T-cell (primary cell): ENCODE measurements at regions not wholly inside any gene's neighbourhood (a gene's known extent, or its start where the extent isn't known, plus 50 kb on each side); places are given as distances from the start of the nearest gene placed in this dataset.

ENCODE experiments used
- ATAC-seq, 4 experiments: fragments of 200-7000 bp in 3 of 4; fragments of 150-1000 bp in 1 of 4; cut with Tn5 transposase; replicated peaks in 1 of 4; 1 replicate in 3 of 4; 2 replicates in 1 of 4; pipeline ENCODE4 v1.10.0; 2021; ENCODE audit warnings: moderate library complexity in 3 of 4, mild to moderate bottlenecking in 2 of 4, moderate number of reproducible peaks in 1 of 4
- CTCF ChIA-PET, 2 donors: fragments of 300-600 bp; sonication (Branson Sonifier 250); formaldehyde crosslinking; loops; one replicate each; lab custom pipeline; 2022; ENCODE audit warnings: antibody characterized with exemption in 2 of 2; lab: Charles Lee
- POLR2A ChIA-PET, 2 donors: fragments of 300-600 bp; sonication (Branson Sonifier 250); formaldehyde crosslinking; loops; one replicate each; lab custom pipeline; 2022; ENCODE audit warnings: antibody characterized with exemption in 2 of 2; lab: Charles Lee
- DNase-seq, 35 experiments: peaks; one replicate each; pipeline versions ENCODE4 v3.0.0 to v3.0.0-alpha.2; 2013 to 2023
- H3K27ac ChIP-seq: one replicate; pipeline ENCODE4 v1.5.1; 2013; ENCODE audit warnings: low read length
- H3K27me3 ChIP-seq, 2 experiments: replicated peaks in 1 of 2; 1 replicate in 1 of 2; 2 replicates in 1 of 2; pipeline versions ENCODE4 v1.6.1 to v1.7.0; 2013; ENCODE audit warnings: low read length in 1 of 2, mixed read lengths in 1 of 2; ENCODE audit not compliant: control insufficient read depth in 2 of 2, insufficient read depth in 2 of 2; ENCODE audit errors: extremely low read depth in 1 of 2
- H3K36me3 ChIP-seq, 2 donors: 1 replicate in 1 of 2; 2 replicates in 1 of 2; pipeline versions ENCODE4 v1.6.1 to v1.7.0; 2013; ENCODE audit warnings: low read length in 1 of 2; ENCODE audit not compliant: control insufficient read depth in 2 of 2, insufficient read depth in 1 of 2; ENCODE audit errors: extremely low read depth in 1 of 2
- H3K4me1 ChIP-seq, 2 experiments: 1 replicate in 1 of 2; 2 replicates in 1 of 2; pipeline versions ENCODE4 v1.6.1 to v1.7.0; 2013; ENCODE audit warnings: low read length in 2 of 2, mixed read lengths in 1 of 2; ENCODE audit not compliant: insufficient read depth in 2 of 2, control insufficient read depth in 1 of 2; ENCODE audit errors: extremely low read depth in 1 of 2
- H3K4me3 ChIP-seq, 2 donors: 1 replicate in 1 of 2; 2 replicates in 1 of 2; pipeline versions ENCODE4 v1.5.1 to v1.7.0; 2013; ENCODE audit warnings: mild to moderate bottlenecking in 2 of 2, low read length in 1 of 2, moderate library complexity in 1 of 2; ENCODE audit not compliant: control insufficient read depth in 1 of 2; ENCODE audit errors: extremely low read depth in 1 of 2
- H3K9me3 ChIP-seq: 2 replicates; pipeline ENCODE4 v1.7.0; 2013
- H3K27ac Mint-ChIP-seq, 2 donors: one replicate each; pipeline ENCODE4 v1.8.0; 2020 to 2021; ENCODE audit warnings: mild to moderate bottlenecking in 2 of 2, mixed read lengths in 2 of 2
- H3K27me3 Mint-ChIP-seq, 2 donors: one replicate each; pipeline ENCODE4 v1.8.0; 2021 to 2022; ENCODE audit warnings: mixed read lengths in 2 of 2
- H3K36me3 Mint-ChIP-seq: one replicate; pipeline ENCODE4 v1.8.0; 2021; ENCODE audit warnings: mixed read lengths
- H3K4me1 Mint-ChIP-seq, 3 donors: one replicate each; pipeline ENCODE4 v1.8.0; 2020 to 2022; ENCODE audit warnings: mixed read lengths in 3 of 3, mild to moderate bottlenecking in 1 of 3
- H3K4me3 Mint-ChIP-seq, 3 donors: one replicate each; pipeline ENCODE4 v1.8.0; 2020 to 2022; ENCODE audit warnings: mild to moderate bottlenecking in 3 of 3, mixed read lengths in 3 of 3, moderate library complexity in 3 of 3
- H3K9me3 Mint-ChIP-seq, 3 donors: one replicate each; pipeline ENCODE4 v1.8.0; 2020 to 2022; ENCODE audit warnings: mixed read lengths in 3 of 3
- WGBS: methylation state at CpG from one replicate; pipeline ENCODE4 v1.1.5; 2013; ENCODE audit warnings: missing lambda C conversion rate; ENCODE audit not compliant: insufficient coverage; 5-methylcytosine and 5-hydroxymethylcytosine counted together

- Histone ChIP-seq H3K9me3 (no peaks in the 10 kb centered on the region), H3K36me3 (no peaks in the 10 kb centered on the region), H3K27me3 (no peaks in the 10 kb centered on the region), H3K27ac (no peak overlapping the region), H3K4me1 (no peaks in the 10 kb centered on the region), H3K4me3 (no peak overlapping the region)
- H3K27ac Mint-ChIP-seq: no peak overlapping the region
- ATAC-seq (no peak), DNase-seq (no peak)
- H3K4me1 Mint-ChIP-seq: peaks cover 0 to 6% (median 4%) of the 10 kb centered on the region in 3 donors
- CTCF ChIA-PET: interaction anchor here in 1 of 2 donors (0.6 kb wide), 1 partner anchor 154 kb away, joined by 3 read pairs; no protein-coding TSS in a partner anchor
- WGBS: no CpG with 5 or more reads among the region's 3 CpGs
- H3K4me3 Mint-ChIP-seq: no peak overlapping the region
- POLR2A ChIA-PET: no interaction called here
- H3K9me3 Mint-ChIP-seq: no peaks in the 10 kb centered on the region
- no peaks in the 10 kb centered on the region for H3K36me3 Mint-ChIP-seq
- H3K27me3 Mint-ChIP-seq: no peaks in the 10 kb centered on the region
These were observed 217.9 kb downstream of the AEBP2 start for GRCh38 chr12:19657118-19657731.

DNA sequence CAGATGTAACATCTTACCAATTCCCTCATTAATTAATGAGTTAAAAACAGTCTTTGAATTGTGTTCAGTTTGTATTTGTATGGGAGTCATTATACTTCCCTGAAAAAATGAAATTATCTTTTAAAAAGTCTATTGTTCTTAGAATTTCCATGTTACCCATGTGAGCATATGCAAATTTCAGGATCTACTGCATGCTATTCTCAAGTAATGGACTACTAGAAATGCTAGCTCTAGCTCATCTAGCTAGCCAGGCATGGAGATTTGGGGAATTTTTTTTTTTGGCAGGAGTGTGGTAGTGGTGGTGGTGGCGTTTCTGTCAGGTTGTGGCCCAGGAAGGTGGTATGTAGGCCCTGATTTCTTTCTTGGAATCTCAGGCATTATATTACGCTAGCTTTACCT, 218.4 kb downstream of the AEBP2 start:
- no peak for DNase-seq
- Histone ChIP-seq H3K27ac (no peak overlapping the region), H3K4me1 (no peaks in the 10 kb centered on the region), H3K9me3 (no peaks in the 10 kb centered on the region), H3K27me3 (no peaks in the 10 kb centered on the region), H3K36me3 (no peaks in the 10 kb centered on the region), H3K4me3 (no peak overlapping the region)
- no peaks in the 10 kb centered on the region for H3K36me3 Mint-ChIP-seq
- POLR2A ChIA-PET: no interaction called here
- no peak overlapping the region for H3K27ac Mint-ChIP-seq
- no peaks in the 10 kb centered on the region for H3K27me3 Mint-ChIP-seq
- no peak for ATAC-seq
- no peaks in the 10 kb centered on the region for H3K9me3 Mint-ChIP-seq
- H3K4me3 Mint-ChIP-seq: no peak overlapping the region
- WGBS: no CpG with 5 or more reads among the region's 2 CpGs
- CTCF ChIA-PET: interaction anchor here (0.7 kb wide), 2 partner anchors 8 to 53 kb away, joined by 4 read pairs; no protein-coding TSS in a partner anchor
- H3K4me1 Mint-ChIP-seq: peaks cover 0 to 6% (median 4%) of the 10 kb centered on the region in 3 donors

- ATAC-seq: no peak
- Mint-ChIP-seq H3K4me1 (peaks cover 0 to 6% (median 4%) of the 10 kb centered on the region in 3 donors), H3K4me3 (no peak overlapping the region), H3K9me3 (no peaks in the 10 kb centered on the region), H3K27ac (no peak overlapping the region), H3K36me3 (no peaks in the 10 kb centered on the region), H3K27me3 (no peaks in the 10 kb centered on the region)
- DNase-seq: no peak
- Histone ChIP-seq H3K36me3 (no peaks in the 10 kb centered on the region), H3K4me3 (no peak overlapping the region), H3K27me3 (no peaks in the 10 kb centered on the region), H3K9me3 (no peaks in the 10 kb centered on the region), H3K4me1 (no peaks in the 10 kb centered on the region), H3K27ac (no peak overlapping the region)
- POLR2A ChIA-PET: interaction anchor here in 1 of 2 donors (0.6 kb wide), 1 partner anchor 104 kb away, joined by 4 read pairs; no protein-coding TSS in a partner anchor
- no CpG with 5 or more reads among the region's 2 CpGs for WGBS
- CTCF ChIA-PET: interaction anchor here in 1 of 2 donors (0.6 kb wide), 1 partner anchor 667 kb away, joined by 3 read pairs; no protein-coding TSS in a partner anchor
These were observed 219.8 kb downstream of the AEBP2 start for GRCh38 chr12:19659086-19659485.

DNA sequence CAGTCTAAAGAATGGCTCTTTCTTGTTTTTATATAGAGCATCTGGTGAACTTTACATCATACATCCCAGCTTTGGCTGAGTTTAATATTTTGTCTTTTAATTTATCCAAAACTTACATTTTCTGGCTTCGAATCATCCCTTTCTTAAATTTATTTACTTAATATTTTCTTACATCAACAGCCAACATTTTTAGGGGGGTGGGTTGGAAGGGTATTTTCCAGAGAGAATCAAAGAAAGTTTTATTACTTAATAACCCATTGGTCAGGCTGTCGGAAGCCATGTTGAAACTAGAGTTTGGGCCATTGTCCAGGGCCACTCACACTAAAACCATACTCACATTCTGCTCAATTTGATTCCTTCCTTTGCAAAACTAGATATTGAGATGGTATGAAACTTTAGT, 220.2 kb downstream of the AEBP2 start:
- Mint-ChIP-seq H3K9me3 (no peaks in the 10 kb centered on the region), H3K27me3 (no peaks in the 10 kb centered on the region), H3K36me3 (no peaks in the 10 kb centered on the region), H3K4me1 (peaks cover 0 to 6% (median 4%) of the 10 kb centered on the region in 3 donors), H3K27ac (no peak overlapping the region), H3K4me3 (no peak overlapping the region)
- H3K27me3 ChIP-seq: no peaks in the 10 kb centered on the region
- no peak overlapping the region for H3K27ac ChIP-seq
- CTCF ChIA-PET: interaction anchor here in 1 of 2 donors (0.6 kb wide), 1 partner anchor 667 kb away, joined by 3 read pairs; no protein-coding TSS in a partner anchor
- H3K36me3 ChIP-seq: no peaks in the 10 kb centered on the region
- WGBS: no CpG with 5 or more reads among the region's 2 CpGs
- H3K4me3 ChIP-seq: no peak overlapping the region
- POLR2A ChIA-PET: interaction anchor here in 1 of 2 donors (0.6 kb wide), 1 partner anchor 105 kb away, joined by 4 read pairs; no protein-coding TSS in a partner anchor
- DNase-seq (no peak), ATAC-seq (no peak)
- no peaks in the 10 kb centered on the region for H3K4me1 ChIP-seq
- H3K9me3 ChIP-seq: no peaks in the 10 kb centered on the region

- CTCF ChIA-PET: no interaction called here
- Mint-ChIP-seq H3K27me3 (no peaks in the 10 kb centered on the region), H3K9me3 (no peaks in the 10 kb centered on the region), H3K27ac (no peak overlapping the region), H3K4me3 (no peak overlapping the region), H3K36me3 (no peaks in the 10 kb centered on the region), H3K4me1 (peaks cover 0 to 2% (median 2%) of the 10 kb centered on the region in 3 donors)
- DNase-seq (no peak), ATAC-seq (no peak)
- Histone ChIP-seq H3K36me3 (no peaks in the 10 kb centered on the region), H3K9me3 (no peaks in the 10 kb centered on the region), H3K27me3 (no peaks in the 10 kb centered on the region), H3K27ac (no peak overlapping the region), H3K4me1 (no peaks in the 10 kb centered on the region), H3K4me3 (no peak overlapping the region)
- WGBS: no CpG with 5 or more reads among the region's 1 CpG
- POLR2A ChIA-PET: no interaction called here
These were observed 226.0 kb downstream of the AEBP2 start for GRCh38 chr12:19665121-19665900.

- Mint-ChIP-seq H3K4me1 (no peaks in the 10 kb centered on the region), H3K4me3 (no peak overlapping the region), H3K36me3 (no peaks in the 10 kb centered on the region), H3K27me3 (no peaks in the 10 kb centered on the region), H3K27ac (no peak overlapping the region), H3K9me3 (no peaks in the 10 kb centered on the region)
- H3K4me3 ChIP-seq: no peak overlapping the region
- ATAC-seq (no peak), DNase-seq (no peak)
- POLR2A ChIA-PET: no interaction called here
- CTCF ChIA-PET: no interaction called here
- H3K4me1 ChIP-seq: no peaks in the 10 kb centered on the region
- H3K27me3 ChIP-seq: no peaks in the 10 kb centered on the region
- H3K27ac ChIP-seq: no peak overlapping the region
- H3K36me3 ChIP-seq: no peaks in the 10 kb centered on the region
- H3K9me3 ChIP-seq: no peaks in the 10 kb centered on the region
These were observed 226.8 kb downstream of the AEBP2 start for GRCh38 chr12:19666070-19666469.
